HG03175 (cell line): ENCODE measurements at regions not wholly inside any gene's neighbourhood (a gene's known extent, or its start where the extent isn't known, plus 50 kb on each side); places are given as distances from the start of the nearest gene placed in this dataset.
"Not testable (repeated sequence)": the region's sequence is repeated elsewhere in the genome, so short reads cannot be mapped to it uniquely, and the experiment has no call there.

Experiments
- ATAC-seq: cut with Tn5 transposase; IDR thresholded peaks from one replicate; pipeline ENCODE4 v1.9.1; 2021; ENCODE audit warnings: mild to moderate bottlenecking, moderate library complexity; ENCODE audit not compliant: unreplicated experiment

DNA sequence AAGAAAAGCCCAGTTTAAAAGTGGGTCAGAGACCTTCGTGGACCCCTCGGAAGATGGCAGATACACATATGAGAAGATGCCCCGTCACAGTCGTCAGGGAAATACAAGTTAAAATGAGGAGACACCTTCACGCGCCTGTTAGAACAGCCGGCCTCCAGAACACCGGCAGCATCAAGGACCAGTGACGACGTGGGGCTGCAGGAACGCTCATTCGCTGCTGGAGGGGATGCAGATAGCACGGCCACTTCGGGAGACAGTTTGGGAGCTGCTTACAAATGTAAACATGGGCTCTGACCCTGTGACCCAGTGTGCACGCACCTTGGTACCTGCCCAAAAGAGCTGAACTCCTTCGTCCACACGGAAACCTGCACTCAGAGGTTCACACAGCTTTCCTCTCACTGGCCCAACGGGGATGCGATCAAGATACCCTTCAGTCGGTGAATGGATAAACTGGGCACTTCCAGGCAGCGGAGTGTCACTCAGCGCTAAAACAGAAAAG, 83.7 kb upstream of the CTDP1 start:
- no peak for ATAC-seq

DNA sequence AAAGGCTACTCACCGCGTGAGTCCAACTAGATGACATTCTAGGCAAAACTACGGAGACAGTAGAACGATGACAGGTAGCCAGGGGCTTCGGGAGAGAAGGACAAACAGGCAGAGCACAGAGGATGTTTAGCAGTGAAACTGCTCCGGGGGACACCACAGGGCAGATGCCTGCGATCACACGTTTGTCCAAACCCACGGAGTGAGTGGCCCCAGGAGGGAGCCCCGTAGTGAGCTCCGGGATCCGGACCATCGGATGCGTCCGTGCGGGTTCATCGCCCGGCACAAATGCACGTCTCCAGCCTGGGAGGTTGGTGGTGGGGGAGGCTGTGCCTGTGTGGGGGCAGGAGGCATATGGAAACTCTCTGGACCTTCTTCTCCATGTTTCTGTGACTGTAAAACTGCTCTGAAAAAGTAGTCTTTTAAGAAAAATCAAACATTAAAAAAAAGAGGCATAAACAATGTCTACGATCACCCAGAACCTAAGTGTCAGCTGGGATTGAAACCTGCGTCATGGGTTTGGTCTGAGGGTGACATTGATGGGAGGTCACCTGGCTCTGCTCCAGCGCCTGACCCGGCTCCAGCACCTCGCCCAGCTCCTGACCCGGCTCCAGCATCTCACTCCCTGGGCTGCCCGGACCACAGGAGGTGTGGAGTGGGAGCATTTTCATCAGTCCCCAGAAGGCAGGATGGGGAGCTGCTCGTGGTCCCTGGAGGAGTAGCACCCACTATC, 83.0 kb upstream of the CTDP1 start:
- no peak for ATAC-seq

DNA sequence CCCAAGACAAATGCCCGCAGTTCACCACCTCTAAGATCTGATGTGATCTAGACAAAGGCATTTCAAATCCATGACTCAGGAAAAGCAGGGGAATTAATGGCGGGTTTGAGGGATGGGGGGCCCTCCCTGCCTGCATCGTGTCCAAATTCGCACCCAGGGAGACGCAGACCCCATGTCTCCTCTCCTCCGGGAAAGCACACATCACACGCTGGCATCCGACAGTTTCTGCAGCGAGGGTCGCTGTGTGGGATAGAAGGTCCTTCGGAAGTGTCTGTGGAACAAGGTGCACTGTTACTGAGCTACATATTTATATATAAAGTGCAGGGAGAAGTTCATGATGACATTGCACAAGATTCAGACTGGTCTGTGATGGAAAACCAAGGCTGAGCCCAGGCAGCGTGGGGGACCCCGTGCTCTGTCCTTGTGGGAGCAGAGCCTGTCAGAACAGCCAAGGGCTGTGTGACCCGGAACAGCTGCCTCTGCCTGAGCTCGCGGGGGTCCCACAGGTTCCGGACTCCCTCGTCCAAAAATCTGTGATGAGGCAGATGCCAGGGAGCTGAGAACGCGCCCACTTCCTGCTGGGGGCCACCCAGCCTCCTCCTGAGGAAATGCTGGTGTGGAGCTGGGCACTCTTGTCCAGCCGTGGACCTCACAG, 82.3 kb upstream of the CTDP1 start:
- ATAC-seq, result no peak

DNA sequence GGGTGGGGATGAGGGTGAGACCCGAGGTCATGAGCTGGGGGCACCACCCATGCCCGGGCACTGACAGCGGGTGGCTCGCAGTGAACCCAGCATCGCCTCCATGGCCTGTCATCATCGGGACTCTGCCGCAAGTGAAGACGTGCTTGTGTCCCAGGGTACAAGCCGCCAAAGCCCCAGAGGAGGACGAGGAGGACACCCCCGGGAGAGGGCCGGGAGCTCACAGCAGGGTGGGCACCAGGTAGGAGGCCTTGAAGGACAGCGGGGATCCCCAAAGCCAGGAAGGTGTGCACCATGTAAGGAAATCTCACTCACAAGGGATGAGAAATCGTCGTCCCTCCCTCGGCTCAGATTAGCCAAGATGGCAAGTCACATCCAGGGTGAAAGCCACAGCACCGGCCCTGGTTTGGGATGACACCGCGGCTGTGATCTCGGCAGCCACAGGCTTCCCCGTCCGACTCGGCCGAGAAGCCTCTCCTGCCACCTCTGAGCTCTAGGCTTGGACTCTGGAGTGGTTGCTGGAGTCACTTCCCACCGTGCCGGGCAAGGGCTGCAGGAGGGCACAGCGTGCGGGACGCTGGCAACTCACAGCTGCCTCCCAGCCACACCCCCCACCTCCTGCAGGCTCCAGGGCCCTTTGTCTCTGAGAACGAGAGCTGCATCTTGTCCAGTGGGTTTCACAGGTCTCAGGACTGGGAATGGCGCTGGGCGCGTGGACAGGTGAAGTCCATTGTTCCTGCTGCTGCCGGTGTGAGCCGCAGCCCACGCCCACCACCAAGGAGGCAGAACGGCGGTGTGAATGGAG, 81.6 kb upstream of the CTDP1 start:
- ATAC-seq, result no peak

DNA sequence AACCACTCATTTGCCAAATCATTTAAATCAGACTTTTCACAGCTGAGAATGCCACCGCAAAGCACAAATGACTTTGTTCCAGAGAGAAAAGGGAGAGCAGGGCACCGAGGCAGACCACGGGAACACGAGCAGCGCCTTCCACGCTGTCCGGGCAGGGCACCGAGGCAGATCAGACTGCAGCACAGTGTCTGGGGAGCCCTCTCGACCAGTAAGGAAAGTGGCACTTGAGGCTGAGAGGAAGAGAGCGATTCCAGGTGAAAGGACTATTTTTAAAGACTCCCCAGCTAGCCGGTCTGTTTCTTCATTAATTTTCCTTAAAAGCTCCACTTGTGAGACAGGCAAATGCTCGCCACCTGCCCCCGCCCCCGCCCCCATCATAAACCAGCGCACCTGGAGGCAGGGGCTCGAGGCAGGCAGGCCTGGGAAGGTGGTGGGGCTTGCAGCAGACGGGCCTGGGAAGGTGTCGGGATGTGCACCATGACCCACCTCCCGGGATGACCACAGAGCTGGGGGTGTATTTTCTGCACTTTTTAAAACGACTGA, 80.9 kb upstream of the CTDP1 start:
- ATAC-seq, result no peak

DNA sequence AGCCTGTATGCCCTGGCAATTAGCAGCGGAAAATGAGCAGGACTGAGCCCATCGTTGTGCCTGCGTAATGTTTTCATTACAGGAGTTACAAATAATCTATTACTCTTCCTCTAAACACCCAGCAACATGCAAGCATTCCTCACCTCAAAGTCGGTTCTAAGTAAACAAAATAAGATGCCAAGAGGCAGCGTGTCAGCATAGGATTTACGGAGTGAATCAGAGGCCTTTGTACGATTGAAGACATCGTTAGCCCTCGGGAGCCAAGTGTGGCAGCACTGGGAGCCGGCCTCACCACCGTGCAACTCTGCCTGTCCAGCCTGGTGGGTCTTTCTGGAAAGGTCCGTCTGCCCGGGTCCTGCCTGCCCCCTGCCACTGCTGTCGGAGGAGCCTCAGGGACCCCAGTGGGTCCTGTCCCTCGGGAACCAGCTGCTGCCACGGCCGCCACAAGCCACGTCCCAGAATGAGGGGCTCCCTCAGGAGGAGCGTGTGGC, 80.1 kb upstream of the CTDP1 start:
- no peak for ATAC-seq

DNA sequence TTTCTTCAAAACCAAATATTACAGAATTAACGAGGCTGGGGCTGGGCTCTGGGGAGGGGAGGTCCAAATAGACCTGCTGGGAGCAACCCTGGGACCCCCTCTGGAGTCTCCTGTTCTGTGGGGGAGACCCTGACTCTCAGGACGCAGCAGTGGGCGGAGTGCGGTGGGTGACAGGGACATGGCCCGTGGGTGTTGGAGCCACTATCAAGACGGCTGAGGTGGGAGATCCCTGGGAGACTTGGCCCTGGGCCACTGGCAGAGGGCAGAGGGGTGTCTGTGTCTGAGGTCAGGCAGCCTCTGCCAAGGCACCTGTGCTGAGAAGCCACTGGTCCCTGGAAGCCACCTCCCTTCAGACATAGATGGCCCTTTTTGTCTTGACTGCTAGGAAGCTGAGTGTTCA, 79.5 kb upstream of the CTDP1 start:
- ATAC-seq, result no peak

DNA sequence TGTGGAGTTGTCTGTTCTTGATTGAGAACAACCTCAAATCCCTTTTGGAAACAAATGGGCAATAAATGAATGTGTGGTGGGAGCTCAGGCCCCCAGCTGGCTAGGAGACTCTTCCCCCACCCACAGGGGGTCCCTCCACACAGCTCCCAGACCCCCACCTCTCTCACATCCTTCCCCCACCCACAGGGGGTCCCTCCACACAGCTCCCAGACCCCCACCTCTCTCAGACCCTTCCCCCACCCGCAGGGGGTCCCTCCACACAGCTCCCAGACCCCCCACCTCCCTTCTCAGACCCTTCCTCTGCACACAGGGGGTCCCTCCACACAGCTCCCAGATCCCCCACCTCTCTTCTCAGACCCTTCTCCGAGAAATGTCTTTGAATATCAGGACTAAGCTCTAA, 79.0 kb upstream of the CTDP1 start:
- no peak for ATAC-seq

DNA sequence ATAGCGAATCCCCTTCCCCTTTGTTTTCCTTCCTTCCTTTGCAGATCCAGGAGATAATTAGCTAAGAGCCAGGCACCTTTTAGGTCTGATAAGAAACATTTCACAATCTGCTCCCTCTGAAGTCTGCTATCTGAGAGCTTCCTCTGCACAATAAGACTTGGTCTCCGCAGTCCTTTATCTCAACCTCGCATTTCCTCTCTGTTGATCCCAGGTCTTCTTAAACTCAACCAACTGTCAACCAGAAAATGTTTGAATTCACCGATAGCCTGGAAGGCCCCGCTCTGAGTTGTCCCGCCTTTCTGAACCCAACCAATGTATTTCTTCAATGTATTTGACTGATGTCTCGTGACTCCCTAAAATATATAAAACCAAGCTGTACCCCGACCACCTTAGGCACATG, 78.4 kb upstream of the CTDP1 start:
- ATAC-seq, result no peak

DNA sequence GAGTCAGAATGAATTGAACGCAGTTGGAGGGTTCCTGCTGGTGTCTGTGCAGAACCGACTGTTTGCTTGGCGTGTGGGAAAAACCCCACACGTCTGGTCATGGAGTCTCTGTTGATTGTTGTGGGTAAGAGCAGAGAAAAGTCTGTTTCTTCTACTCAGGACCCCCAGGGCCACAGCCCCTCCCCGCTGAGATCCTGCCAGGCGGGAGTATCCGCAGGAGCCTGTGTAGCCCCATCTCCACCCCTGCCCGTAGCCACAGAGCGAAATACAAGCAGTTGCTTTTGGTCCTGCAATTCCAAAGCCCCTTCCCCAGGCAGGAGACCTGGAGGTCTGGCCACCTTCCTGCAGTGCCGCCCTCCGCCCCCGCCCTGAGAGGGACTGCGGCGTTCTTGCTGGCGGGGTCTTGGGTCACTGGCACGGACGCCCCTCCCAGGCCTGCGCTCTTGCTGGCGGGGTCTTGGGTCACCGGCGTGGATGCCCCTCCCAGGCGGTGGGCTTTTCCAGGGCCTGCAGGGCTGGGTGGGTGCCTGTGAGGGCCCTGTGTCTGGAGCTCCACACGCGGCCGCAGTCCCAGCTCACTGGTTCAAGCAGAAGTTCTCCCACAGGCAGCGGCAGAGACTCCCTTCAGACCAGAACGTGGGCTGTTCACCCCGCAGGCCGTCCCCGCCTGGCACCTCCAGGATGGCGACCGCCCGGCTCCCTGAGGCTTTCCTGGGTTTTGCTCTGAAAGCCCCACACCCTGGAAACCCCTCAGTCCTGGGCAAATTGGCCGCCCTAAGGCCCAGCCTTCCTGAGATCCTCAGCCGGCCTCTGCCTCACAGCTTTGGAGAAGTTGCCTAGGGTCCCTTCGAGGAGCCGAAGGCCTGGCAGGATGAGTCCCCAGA, 76.0 kb upstream of the CTDP1 start:
- no peak for ATAC-seq

DNA sequence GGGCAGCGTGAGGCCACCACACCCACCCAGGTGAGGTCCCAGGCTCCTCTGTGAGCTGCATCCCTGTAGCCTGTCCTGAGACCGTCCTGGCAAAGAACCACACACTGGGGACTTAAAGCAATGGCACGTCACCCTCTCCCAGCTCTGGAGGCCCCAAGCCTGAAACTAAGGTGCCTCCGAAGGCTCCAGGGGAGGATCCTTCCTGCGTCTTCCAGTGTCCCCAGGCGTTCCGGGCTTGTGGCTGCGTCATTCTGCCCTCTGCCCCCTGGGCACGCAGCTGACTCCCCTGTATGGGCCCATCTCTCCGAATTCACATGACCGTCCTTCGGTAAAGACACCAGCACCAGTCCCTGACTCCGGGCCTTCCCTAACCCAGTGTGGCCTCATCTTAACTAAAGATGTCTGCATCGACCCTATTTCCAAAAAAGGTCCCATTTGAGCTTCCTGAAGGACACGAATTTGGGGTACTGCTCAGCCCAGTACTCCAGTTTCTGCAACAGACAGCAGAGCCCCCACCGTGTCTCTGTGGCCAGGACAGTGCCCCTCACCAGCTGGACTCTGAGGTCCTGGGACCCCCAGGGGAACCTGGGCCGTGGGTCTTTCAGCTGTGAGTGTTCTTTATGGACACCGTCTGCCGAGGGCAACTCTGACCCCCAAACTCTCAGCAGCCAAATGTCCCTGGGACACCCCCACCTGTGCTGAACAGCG, 75.2 kb upstream of the CTDP1 start:
- ATAC-seq, result no peak

DNA sequence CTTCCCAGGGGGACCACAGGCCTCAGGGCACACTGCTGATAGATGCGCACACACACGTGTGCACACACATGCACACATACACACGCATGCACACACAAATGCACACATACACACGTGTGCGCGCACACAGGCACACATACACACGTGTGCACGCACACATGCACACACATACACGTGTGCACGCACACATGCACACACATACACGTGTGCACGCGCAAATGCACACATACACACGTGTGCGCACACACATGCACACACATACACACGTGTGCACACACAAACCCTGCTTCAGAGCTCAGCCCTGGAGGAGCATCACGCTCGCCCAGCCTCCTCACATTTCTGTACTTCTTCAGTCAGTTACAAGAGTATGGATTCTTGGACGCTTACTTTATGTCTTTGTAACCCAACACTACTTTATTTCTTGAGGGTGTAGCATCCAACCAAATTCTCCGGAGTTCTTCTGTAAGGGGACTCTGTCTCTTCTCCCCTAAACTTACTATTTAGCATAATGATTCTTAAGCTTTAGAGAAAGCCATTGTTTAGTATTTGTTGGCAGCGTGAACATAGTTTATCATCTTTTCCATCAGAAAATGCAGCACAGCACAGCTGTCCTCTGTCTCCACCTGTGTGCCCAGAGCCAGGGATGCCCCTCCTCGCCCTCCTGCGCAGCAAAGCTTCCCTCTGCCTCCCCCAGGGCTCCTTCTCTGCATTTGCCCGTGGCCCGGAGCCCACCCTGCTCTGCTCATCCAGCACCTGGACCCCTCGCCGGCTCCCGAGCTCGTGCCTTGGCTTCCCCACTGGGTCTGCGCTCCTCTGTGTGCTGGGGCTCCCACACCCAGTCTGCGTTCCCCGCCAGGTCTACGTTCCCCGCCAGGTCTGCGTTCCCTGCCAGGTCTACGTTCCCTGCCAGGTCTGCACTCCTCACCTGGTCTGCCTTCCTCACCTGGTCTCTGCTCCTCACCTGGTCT, 74.4 kb upstream of the CTDP1 start:
- no peak for ATAC-seq

DNA sequence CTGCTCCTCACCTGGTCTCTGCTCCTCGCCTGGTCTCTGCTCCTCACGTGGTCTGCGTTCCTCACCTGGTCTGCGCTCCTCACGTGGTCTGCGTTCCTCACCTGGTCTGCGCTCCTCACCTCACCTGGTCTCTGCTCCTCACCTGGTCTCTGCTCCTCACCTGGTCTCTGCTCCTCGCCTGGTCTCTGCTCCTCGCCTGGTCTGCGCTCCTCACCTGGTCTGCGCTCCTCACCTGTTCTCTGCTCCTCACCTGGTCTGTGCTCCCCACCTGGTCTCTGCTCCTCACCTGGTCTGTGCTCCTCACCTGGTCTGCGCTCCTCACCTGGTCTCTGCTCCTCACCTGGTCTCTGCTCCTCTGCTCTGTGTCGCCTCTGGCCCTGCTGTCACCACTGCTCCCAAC, 73.5 kb upstream of the CTDP1 start:
- ATAC-seq, result not testable (repeated sequence)

DNA sequence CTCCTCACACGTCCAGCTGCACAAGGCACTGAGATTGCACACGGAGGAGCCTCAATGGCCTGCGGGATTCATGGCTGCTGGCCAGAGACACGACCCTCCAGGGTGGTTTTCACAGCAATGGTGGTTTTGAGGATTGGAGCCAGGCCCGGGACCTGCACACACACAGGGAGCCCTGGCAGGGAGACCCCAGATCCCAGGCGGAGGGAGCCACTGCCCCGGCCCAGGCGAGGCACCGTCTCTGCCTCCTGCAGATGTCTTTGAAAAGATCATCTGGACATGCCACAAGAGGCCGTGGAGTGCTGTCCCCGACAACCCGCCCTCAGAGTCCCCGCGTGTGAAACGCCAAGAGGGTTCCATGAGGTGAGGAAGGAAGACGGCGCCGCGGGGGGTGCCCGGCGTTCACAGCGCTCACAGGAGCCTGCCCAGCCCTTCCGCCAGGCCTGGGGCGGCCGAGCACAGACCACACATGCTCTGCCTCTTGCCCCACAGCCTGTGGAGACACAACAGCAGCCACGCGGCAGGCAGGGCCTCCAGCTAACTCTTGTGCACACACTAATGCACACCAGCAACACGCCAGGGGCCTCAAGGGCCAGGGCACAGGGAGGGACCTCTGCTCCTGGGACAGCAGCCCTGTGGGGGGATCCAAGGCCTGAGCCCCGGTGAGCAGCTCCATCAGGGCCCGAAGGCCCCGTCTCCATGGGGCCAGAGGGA, 72.8 kb upstream of the CTDP1 start:
- ATAC-seq, result no peak

DNA sequence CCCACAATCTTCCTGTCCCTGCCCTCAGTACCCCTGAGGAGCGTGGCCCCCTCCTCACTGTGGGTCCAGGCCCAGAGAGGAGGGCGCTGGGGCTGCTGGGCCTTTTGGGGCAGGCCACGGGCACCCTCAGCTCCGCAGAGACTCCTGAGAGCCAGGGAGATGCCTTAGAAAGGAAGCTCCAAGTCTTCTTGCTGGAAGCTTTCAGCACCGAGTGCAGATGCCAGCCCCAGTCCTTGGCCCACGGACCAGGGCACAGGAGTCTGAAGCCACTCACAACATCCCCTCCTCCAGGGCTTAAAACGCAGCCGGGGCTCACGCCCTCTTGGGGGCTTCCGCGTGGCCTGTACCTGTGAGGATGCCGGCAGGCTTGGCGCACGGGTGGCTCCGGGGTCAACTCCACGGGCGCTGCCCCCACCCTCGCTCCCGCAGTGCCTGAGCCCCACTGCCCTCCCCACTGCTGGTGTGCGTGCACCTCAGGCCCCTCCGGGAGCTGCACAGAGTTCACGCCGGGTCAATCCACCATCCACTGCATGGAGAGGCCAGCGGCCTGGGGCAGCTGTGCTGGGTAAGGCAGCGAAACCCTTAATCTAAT, 72.1 kb upstream of the CTDP1 start:
- no peak for ATAC-seq

DNA sequence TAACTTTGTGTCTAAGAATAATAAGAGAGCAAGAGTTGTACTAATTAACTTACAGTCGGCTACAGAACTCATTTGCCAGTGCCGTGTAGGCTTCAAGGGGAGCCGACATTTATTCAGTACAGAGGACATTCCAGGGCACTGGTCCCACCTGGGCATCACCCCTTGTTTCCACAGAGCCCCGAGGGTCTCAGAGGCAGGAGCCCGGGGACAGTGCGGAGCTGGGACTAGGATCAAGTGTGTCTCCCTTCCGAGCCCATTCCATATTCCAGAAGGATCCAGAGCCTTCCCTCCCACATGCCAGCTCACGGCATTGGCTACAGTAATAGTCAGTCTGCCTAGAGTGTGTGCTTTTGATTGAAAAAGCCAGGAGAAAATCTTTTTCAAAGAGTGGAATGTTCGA, 71.5 kb upstream of the CTDP1 start:
- no peak for ATAC-seq

DNA sequence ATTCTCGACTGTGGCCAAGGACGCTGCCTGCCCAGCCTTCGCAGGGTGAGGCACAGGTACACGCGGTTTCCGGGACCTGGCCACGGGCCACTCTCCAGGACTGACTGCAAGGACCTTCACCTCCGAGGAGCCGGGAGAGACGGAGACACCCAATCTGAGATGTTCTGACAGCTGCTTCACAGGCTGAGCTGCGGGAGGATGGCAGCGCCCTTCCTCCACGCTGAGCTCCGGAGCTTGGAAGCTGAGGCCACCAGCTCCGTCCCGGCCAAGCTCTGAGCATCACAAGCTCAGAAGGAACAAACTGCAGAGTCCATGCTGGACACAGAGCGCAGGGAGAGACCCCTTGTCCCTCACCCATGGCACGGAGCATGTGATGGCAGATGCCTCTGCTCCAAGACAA, 71.1 kb upstream of the CTDP1 start:
- no peak for ATAC-seq
